ENCODE measurements at regions not wholly inside any gene's neighbourhood (a gene's known extent, or its start where the extent isn't known, plus 50 kb on each side); places are given as distances from the start of the nearest gene placed in this dataset.
"Not testable (repeated sequence)": the region's sequence is repeated elsewhere in the genome, so short reads cannot be mapped to it uniquely, and the experiment has no call there.

- no peak for DNase-seq (ENCODE audit: low read depth in 2 of 2)
Measured at GRCh38 chr10:34058845-34059614, 724.6 kb upstream of the NRP1 start.

DNA sequence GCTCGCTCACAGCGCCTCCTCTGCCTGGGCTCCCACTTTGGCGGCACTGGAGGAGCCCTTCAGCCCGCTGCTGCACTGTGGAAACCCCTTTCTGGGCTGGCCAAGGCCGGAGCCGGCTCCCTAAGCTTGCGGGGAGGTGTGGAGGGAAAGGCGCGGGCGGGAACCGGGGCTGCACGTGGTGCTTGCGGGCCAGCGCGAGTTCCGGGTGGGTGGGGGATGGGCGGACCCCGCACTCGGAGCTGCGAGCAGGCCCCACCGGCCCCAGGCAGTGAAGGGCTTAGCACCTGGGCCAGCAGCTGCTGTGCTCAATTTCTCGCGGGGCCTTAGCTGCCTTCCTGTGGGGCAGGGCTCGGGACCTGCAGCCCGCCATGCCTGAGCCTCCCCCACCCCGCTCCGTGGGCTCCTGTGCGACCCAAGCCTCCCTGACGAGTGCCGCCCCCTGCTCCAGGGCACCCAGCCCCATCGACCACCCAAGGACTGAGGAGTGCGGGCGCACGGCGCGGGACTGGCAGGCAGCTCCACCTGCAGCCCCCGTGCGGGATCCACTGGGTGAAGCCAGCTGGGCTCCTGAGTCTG is 721.0 kb upstream of the NRP1 start:
- not testable (repeated sequence) for DNase-seq (ENCODE audit: low read depth in 2 of 2)

- DNase-seq (ENCODE audit: low read depth in 2 of 2) = no peak
Measured at GRCh38 chr10:34049887-34050286, 715.4 kb upstream of the NRP1 start.

GRCh38 chr10:34049469-34049868 is 715.0 kb upstream of the NRP1 start:
- no peak for DNase-seq (ENCODE audit: low read depth in 2 of 2)

DNA sequence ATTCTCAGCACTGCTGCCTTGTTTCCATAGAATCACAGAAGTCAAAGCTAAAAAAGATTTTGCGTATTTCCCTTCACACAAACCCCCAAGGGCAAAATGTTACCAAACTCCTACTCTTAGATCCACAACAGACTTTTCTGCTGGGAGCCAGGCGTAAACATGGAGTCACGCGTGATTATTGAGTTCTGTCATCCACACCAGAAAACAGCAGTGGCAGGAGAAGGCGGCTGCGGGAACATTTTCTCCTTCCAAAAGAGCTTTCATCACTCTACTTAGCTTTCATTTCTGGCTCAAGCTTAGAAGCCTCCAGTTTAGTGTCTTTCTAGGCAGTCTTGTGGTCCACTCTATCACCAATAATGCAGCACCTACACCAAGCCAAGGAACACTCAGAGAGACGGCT is 712.9 kb upstream of the NRP1 start:
- DNase-seq (ENCODE audit: low read depth in 2 of 2) = no peak

- no peak for DNase-seq (ENCODE audit: low read depth in 2 of 2)
Measured at GRCh38 chr10:34046506-34047034, 712.1 kb upstream of the NRP1 start.

DNA sequence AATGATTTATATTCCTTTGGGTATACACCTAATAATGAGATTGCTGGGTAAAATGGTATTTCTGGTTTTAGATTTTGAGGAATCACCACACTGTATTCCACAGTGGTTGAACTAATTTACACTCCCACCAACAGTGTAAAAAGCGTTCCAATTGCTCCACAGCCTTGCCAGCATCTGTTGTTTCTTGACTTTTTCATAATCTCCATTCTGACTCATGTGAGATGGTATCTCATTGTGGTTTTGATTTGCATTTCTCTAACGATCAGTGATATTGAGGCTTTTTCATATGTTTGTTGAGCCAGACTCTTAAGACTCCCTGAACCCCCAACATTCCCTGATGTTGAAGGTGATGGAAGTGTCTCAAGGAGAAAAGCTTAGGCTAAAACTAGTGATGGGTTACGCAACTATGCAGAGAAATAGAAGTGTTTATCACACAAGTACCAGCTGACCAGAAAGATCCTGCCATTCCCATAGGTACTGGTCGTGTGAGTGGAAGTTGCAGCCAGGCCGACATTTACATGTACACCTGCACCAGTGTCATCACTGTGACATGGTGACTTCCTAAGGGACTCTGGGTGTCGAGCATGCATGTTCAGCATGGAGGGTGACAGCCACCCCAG is 711.2 kb upstream of the NRP1 start:
- no peak for DNase-seq (ENCODE audit: low read depth in 2 of 2)

- DNase-seq (ENCODE audit: low read depth in 2 of 2) = no peak
Measured at GRCh38 chr10:34041871-34042270, 707.4 kb upstream of the NRP1 start.

DNA sequence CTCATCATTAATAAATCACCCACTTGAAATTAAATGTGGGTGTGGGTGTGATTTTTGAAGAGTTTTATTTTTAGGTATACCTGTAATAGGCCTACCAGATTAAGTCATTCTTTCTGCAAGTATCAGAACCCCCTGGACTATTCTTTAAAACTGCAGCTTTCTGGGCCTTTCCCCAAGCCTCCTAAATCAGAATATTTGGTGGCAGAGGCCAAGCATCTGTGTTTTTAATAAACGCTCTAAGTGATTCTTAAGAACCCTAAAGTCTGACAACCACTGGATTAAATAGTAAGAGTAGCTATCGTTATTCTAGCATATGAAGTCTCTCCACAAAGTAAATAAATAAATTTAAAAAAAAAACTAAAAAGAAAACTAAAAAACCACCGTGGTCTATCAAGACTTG is 703.0 kb upstream of the NRP1 start:
- no peak for DNase-seq (ENCODE audit: low read depth in 2 of 2)

GRCh38 chr10:34035241-34035790 is 700.8 kb upstream of the NRP1 start:
- not testable (repeated sequence) for DNase-seq (ENCODE audit: low read depth in 2 of 2)

- DNase-seq (ENCODE audit: low read depth in 2 of 2) = no peak
Measured at GRCh38 chr10:34033078-34033477, 698.6 kb upstream of the NRP1 start.

DNA sequence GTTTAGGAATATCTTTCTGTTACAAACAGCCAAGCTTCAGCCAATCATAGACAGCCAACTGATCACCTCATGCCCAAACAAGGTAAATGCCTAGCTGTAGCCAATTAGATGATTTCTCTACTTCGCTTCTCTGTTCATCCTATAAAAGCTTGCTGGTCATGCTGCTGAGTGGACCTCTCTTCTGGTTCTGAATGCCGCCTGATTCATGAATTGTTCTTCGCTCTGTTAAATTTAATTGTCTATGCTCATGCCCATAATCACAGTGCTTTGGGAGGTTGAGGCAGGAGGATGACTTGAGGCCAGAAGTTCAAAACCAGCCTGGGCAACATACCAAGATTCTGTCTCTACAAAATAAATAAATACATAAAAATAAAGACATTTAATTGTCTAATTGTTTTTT is 698.1 kb upstream of the NRP1 start:
- no peak for DNase-seq (ENCODE audit: low read depth in 2 of 2)

DNA sequence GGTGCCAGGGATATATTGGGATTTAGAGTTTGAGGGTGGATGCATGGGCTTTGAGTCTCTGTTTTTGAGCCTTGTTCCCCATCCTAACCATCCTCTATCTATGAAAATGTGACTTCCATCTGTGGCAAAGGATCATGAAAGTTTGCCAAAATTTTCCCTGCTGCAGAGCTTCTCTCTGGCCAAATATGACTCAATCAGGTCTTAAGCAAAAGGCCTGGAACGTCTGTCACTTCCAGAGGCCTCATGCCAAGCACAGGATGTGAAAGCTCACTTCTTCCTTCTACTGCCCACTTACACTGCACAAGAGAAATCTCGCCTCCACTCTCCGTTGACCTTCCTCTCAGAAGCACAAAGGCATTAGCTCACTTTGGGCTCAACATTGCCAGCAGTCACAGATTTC is 696.9 kb upstream of the NRP1 start:
- no peak for DNase-seq (ENCODE audit: low read depth in 2 of 2)

- no peak for DNase-seq (ENCODE audit: low read depth in 2 of 2)
Measured at GRCh38 chr10:34029455-34029854, 695.0 kb upstream of the NRP1 start.

DNA sequence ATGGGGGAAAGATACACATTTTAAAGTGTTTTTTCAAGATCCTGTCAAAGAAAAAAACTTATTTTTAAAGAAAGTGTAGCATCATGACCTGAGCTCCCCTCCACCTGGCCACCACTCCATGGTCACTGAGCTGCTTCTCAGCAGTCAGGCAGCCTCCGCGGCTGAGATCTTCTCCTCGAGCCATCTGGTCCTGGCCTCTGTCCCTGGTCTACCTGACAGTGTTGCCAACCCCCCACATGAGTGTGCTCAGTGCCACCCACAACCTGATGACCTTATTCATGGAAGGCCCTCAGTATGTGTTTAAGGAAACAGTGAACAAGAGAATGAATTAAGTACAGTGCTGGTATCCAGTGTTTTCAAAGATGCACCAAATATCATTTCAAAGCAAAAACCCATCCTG is 694.5 kb upstream of the NRP1 start:
- DNase-seq (ENCODE audit: low read depth in 2 of 2) = no peak

DNA sequence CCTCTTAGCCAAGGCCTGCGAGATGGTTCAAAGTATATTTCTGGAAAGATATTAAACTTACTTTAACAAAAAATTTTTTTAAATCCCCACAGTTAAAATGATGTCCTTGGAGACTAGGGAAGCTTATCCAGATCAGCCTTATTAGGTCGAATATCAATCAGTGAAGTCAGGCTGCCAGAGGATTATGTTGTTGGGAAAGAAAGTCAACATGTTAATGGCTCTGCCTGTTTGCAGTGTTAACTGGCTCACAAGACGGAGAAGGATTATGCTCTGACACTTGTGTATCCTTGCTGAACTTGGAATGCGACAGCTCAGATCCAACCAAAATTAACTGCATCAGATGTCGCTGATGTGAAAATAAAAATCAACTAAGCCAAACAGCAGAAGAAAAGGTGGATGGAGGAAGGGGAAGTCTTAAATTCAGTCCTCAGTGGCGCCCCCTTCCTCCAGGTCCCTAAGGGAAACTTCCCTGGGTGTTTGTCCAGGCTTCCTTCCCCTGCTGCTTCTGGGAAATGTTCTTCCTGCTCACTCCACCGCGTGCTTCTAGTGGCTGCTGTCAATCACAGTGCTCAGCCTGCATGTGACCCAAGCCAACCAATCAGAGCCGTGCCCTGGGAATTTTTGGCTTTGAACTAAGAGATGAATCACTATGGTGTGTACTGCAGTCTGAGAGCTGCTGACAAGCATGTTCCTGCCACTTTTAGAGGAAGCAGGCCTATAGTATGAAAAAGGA is 690.4 kb upstream of the NRP1 start:
- no peak for DNase-seq (ENCODE audit: low read depth in 2 of 2)

- DNase-seq (ENCODE audit: low read depth in 2 of 2) = no peak
Measured at GRCh38 chr10:34024282-34024681, 689.8 kb upstream of the NRP1 start.

DNA sequence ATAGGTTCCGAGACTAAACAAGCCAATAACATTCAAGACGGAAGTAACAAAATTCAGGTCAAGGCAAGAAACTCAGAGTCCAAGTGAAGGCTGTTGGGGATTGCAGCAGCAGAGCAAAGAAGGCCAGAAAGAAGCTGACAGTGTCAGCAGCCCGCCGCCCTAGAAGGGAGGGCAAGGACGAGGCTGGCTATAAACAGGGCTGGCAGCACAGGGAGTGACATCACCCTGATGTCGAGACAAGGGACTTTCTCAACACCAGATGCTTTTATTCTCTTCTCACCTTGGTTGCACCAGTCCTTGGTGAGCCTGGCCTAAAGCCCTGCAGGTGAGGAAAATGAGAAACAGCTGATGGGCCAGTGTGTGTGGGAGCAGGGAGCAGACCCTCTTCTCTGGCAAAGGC is 687.7 kb upstream of the NRP1 start:
- DNase-seq (ENCODE audit: low read depth in 2 of 2) = no peak

- no peak for DNase-seq (ENCODE audit: low read depth in 2 of 2)
Measured at GRCh38 chr10:34018784-34019183, 684.3 kb upstream of the NRP1 start.

- no peak for DNase-seq (ENCODE audit: low read depth in 2 of 2)
Measured at GRCh38 chr10:34018129-34018528, 683.7 kb upstream of the NRP1 start.

GRCh38 chr10:34017281-34017680 is 682.8 kb upstream of the NRP1 start:
- no peak for DNase-seq (ENCODE audit: low read depth in 2 of 2)

DNA sequence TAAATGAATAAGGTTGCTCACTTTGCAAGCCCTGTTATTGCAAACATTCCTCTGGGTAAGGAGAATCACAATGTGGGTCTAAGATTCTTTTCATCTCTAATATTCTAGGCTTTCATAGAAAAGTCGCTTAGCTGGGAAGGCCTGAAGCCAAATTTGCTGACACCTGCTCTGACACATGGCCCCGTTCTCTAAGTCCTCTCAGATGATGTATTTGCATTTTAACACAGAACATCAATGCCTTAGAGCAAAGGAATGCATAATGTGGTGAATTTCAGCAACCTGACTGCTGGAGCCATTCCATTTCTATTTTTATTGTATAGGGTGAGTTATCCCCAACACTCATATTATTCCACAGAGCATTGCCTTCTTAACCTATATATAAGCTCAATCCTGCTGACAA is 682.1 kb upstream of the NRP1 start:
- no peak for DNase-seq (ENCODE audit: low read depth in 2 of 2)

Data from stimulated activated CD8-positive, alpha-beta memory T cell treated with anti-CD3 and anti-CD28 coated beads, Interleukin-2, amount 100 ng/mL, for 48 hours (primary cell).